Thyroid gland (tissue), 4 donors: ENCODE measurements at regions not wholly inside any gene's neighbourhood (a gene's known extent, or its start where the extent isn't known, plus 50 kb on each side); places are given as distances from the start of the nearest gene placed in this dataset.

Experiments
- DNase-seq, 2 donors: peaks; one replicate each; pipeline ENCODE4 v3.0.0-alpha.2; 2019
- H3K27ac ChIP-seq, 3 donors: fragments of 200-600 bp; sonication (generic); 1 replicate in 2 of 3; 2 replicates in 1 of 3; pipeline ENCODE4 v1.5.1; 2016 to 2019; ENCODE audit warnings: mild to moderate bottlenecking in 1 of 3, moderate library complexity in 1 of 3
- H3K27me3 ChIP-seq: fragments of 200-600 bp; sonication (generic); one replicate; pipeline ENCODE4 v1.5.1; 2019
- H3K36me3 ChIP-seq, 2 donors: fragments of 200-600 bp; sonication (generic); one replicate each; pipeline ENCODE4 v1.5.1; 2016 to 2019
- H3K4me1 ChIP-seq, 2 donors: fragments of 200-600 bp; sonication (generic); one replicate each; pipeline ENCODE4 v1.5.1; 2017 to 2019
- H3K4me3 ChIP-seq, 3 donors: fragments of 200-600 bp; sonication (generic); replicated peaks in 1 of 3; 1 replicate in 2 of 3; 2 replicates in 1 of 3; pipeline ENCODE4 v1.5.1; 2016; ENCODE audit warnings: mild to moderate bottlenecking in 1 of 3
- H3K9me3 ChIP-seq: fragments of 200-600 bp; sonication (generic); one replicate; pipeline ENCODE4 v1.5.1; 2017
- CTCF ChIP-seq, 6 experiments: fragments of 200-600 bp in 3 of 6; fragments of 450-650 bp in 3 of 6; sonication (generic) in 3 of 6; IDR thresholded peaks; one replicate each; pipeline ENCODE4 v1.5.1; 2016 to 2019; ENCODE audit warnings: antibody characterized with exemption in 6 of 6, mild to moderate bottlenecking in 2 of 6, inconsistent platforms in 1 of 6, moderate library complexity in 1 of 6
- POLR2A ChIP-seq, 2 donors: fragments of 450-650 bp; IDR thresholded peaks; one replicate each; pipeline ENCODE4 v1.6.1; 2017; ENCODE audit warnings: antibody characterized with exemption in 2 of 2, mild to moderate bottlenecking in 2 of 2, moderate library complexity in 1 of 2
- WGBS, 2 donors: methylation state at CpG; one replicate each; pipeline ENCODE4 v1.1.5; 2017; 5-methylcytosine and 5-hydroxymethylcytosine counted together
- intact Hi-C: fragments of 100-400 bp; cut with DNase I; formaldehyde crosslinking; loops from one replicate; pipeline ENCODE4 v1.15.1; 2023

DNA sequence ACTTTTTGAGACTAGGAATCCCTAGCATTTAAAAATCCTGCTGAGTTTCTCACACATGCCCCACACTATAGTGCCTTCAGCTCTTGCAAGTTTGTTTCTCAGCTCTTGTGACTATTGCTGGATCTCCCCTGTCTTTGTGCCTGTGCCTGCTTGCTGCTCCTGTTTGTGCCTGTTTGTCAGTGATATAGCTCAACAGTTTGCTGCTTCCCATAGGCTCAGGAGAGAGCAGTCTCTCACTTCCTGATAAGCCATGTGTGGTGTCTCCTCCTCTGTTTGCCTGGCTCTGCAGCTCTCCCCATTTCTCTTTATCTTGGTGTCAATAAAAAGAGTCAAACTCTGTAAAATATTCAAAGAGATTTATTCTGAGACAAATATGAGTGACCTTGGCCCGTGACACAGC, 259.8 kb upstream of the CLNK start:
- intact Hi-C loops = no loop called here
- Histone ChIP-seq H3K4me1 (no peaks in the 10 kb centered on the region), H3K27ac (no peak overlapping the region), H3K36me3 (no peaks in the 10 kb centered on the region), H3K4me3 (no peak overlapping the region), H3K27me3 (no peaks in the 10 kb centered on the region), H3K9me3 (no peaks in the 10 kb centered on the region)
- no peak for TF ChIP-seq POLR2A (IDR thresholded peaks at IDR 0.05)
- no peak for TF ChIP-seq CTCF (IDR thresholded peaks at IDR 0.05)
- WGBS, 2 donors = 62 to 71% methylated on average over 1 of the region's 1 CpG
- no peak for DNase-seq

GRCh38 chr4:10942156-10942555, 257.6 kb upstream of the CLNK start:
- Histone ChIP-seq H3K4me1 (no peaks in the 10 kb centered on the region), H3K27ac (no peak overlapping the region), H3K9me3 (no peaks in the 10 kb centered on the region), H3K36me3 (no peaks in the 10 kb centered on the region), H3K4me3 (no peak overlapping the region), H3K27me3 (no peaks in the 10 kb centered on the region)
- 85 to 90% methylated on average over 1 of the region's 1 CpG for WGBS, 2 donors
- no peak for DNase-seq
- intact Hi-C loops = no loop called here
- TF ChIP-seq CTCF (IDR thresholded peaks at IDR 0.05) (no peak), POLR2A (IDR thresholded peaks at IDR 0.05) (no peak)

DNA sequence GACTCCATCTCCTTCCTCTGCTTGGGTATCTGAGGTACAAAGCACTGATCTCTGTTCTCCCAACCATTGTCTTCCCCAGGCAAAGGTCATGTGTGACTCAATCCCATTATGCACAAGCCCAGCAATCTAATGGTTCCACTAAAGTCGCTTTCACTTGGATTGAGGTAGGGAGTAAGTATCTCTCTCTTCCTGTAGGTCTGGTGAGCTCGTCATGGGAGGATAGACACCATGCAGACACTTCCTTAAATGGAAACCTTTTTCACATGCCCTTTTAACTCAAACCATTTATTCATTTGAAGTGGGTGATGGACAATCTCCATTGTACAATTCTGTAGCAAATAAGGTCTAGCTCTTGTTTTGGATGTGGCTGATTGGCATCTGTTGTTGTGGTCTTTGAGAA, 245.2 kb upstream of the CLNK start:
- H3K27ac ChIP-seq = no peak overlapping the region
- no peak overlapping the region for H3K4me3 ChIP-seq
- no peaks in the 10 kb centered on the region for H3K27me3 ChIP-seq
- TF ChIP-seq POLR2A (IDR thresholded peaks at IDR 0.05) (no peak), CTCF (IDR thresholded peaks at IDR 0.05) (no peak)
- 89 to 92% methylated on average over 2 of the region's 2 CpGs for WGBS, 2 donors
- no peaks in the 10 kb centered on the region for H3K9me3 ChIP-seq
- no peaks in the 10 kb centered on the region for H3K4me1 ChIP-seq
- H3K36me3 ChIP-seq = no peaks in the 10 kb centered on the region
- intact Hi-C loops = no loop called here
- DNase-seq = no peak

DNA sequence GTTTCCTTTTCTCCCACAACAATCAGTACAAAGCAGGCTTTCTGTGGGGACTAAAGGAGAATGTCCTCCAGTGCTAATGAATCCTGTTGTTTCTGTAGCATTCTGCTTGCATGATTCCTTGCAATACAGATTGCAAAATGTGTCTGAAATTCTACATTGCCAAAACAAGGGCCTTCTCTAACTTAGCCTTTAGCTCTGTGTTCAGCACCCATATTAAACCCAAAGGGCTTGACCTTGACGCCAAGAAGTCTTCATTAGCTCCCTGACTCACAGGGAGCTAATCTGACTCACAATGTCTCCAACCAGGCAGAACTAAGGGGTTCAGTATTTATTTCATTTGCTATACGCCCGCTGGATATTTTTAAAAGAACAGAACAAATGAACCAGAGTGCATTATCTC, 241.4 kb upstream of the CLNK start:
- H3K27ac ChIP-seq = no peak overlapping the region
- intact Hi-C loops = no loop called here
- no peaks in the 10 kb centered on the region for H3K36me3 ChIP-seq
- H3K27me3 ChIP-seq = no peaks in the 10 kb centered on the region
- 56 to 72% methylated on average over 3 of the region's 3 CpGs for WGBS, 2 donors
- H3K9me3 ChIP-seq = no peaks in the 10 kb centered on the region
- no peak overlapping the region for H3K4me3 ChIP-seq
- no peaks in the 10 kb centered on the region for H3K4me1 ChIP-seq
- DNase-seq = no peak
- TF ChIP-seq POLR2A (IDR thresholded peaks at IDR 0.05) (no peak), CTCF (IDR thresholded peaks at IDR 0.05) (no peak)

- Histone ChIP-seq H3K36me3 (no peaks in the 10 kb centered on the region), H3K4me1 (no peaks in the 10 kb centered on the region), H3K9me3 (no peaks in the 10 kb centered on the region), H3K4me3 (no peak overlapping the region), H3K27ac (no peak overlapping the region), H3K27me3 (no peaks in the 10 kb centered on the region)
- 79 to 80% methylated on average over 3 of the region's 3 CpGs for WGBS, 2 donors
- DNase-seq = no peak
- intact Hi-C loops = no loop called here
- TF ChIP-seq POLR2A (IDR thresholded peaks at IDR 0.05) (no peak), CTCF (IDR thresholded peaks at IDR 0.05) (no peak)
Observed at GRCh38 chr4:10924274-10924673, 239.7 kb upstream of the CLNK start.
